Skeletal muscle satellite cell (primary cell): ENCODE measurements at regions not wholly inside any gene's neighbourhood (a gene's known extent, or its start where the extent isn't known, plus 50 kb on each side); places are given as distances from the start of the nearest gene placed in this dataset.

Experiments used
- H3K27me3 ChIP-seq: 2 replicates; pipeline ENCODE4 v1.7.0; 2013; ENCODE audit warnings: low read length; ENCODE audit not compliant: control insufficient read depth, insufficient read depth
- H3K36me3 ChIP-seq: 2 replicates; pipeline ENCODE4 v1.7.0; 2013; ENCODE audit warnings: mild to moderate bottlenecking, control low read depth, low read length; ENCODE audit not compliant: insufficient read depth
- H3K4me1 ChIP-seq: 2 replicates; pipeline ENCODE4 v1.7.0; 2013; ENCODE audit warnings: low read length; ENCODE audit not compliant: control insufficient read depth, insufficient read depth
- H3K4me2 ChIP-seq: 2 replicates; pipeline ENCODE4 v1.7.0; 2013; ENCODE audit warnings: mild to moderate bottlenecking, low read length
- H3K4me3 ChIP-seq: 2 replicates; pipeline ENCODE4 v1.7.0; 2013; ENCODE audit warnings: low read length
- H3K9ac ChIP-seq: 2 replicates; pipeline ENCODE4 v1.7.0; 2013; ENCODE audit warnings: mild to moderate bottlenecking, low read depth, low read length, moderate library complexity
- H3K9me3 ChIP-seq: replicated peaks from 2 replicates; pipeline ENCODE4 v1.7.0; 2013; ENCODE audit warnings: mild to moderate bottlenecking, control low read depth, low read length

GRCh38 chr4:30605616-30606190 is 114.5 kb upstream of the PCDH7 start:
- Histone ChIP-seq H3K27me3 (no peaks in the 10 kb centered on the region), H3K4me1 (no peaks in the 10 kb centered on the region), H3K9ac (no peak overlapping the region), H3K9me3 (no peaks in the 10 kb centered on the region), H3K4me2 (no peak overlapping the region), H3K4me3 (no peak overlapping the region), H3K36me3 (no peaks in the 10 kb centered on the region)

DNA sequence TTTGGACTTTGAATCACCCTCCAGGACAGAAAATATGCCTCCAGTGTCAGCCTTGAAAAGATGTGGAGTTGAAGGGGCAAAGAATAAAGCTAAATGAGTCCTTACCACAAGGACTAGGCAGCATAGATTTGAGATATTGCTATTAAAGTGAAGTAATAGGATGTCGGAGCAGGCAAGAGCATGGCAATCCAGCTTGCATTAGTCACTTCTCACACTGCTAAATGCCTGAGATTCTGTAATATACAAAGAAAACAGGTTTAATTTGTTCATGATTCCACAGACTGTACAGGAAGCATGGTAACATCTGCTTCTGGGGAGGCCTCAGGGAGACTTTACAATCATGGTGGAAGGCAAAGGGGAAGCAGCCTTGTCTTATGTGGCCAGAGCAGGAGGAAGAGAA is 109.8 kb upstream of the PCDH7 start:
- Histone ChIP-seq H3K36me3 (no peaks in the 10 kb centered on the region), H3K4me1 (no peaks in the 10 kb centered on the region), H3K9ac (no peak overlapping the region), H3K4me3 (no peak overlapping the region), H3K4me2 (no peak overlapping the region), H3K27me3 (no peaks in the 10 kb centered on the region), H3K9me3 (no peaks in the 10 kb centered on the region)

GRCh38 chr4:30614771-30615170 is 105.4 kb upstream of the PCDH7 start:
- no peaks in the 10 kb centered on the region for H3K27me3 ChIP-seq
- no peaks in the 10 kb centered on the region for H3K9me3 ChIP-seq
- no peak overlapping the region for H3K4me2 ChIP-seq
- H3K4me3 ChIP-seq: no peak overlapping the region
- no peak overlapping the region for H3K9ac ChIP-seq
- no peaks in the 10 kb centered on the region for H3K36me3 ChIP-seq
- H3K4me1 ChIP-seq: peaks cover 1% of the 10 kb centered on the region

GRCh38 chr4:30616942-30617646 is 103.1 kb upstream of the PCDH7 start:
- Histone ChIP-seq H3K4me2 (no peak overlapping the region), H3K36me3 (no peaks in the 10 kb centered on the region), H3K9ac (no peak overlapping the region), H3K9me3 (no peaks in the 10 kb centered on the region), H3K4me1 (peaks cover 6% of the 10 kb centered on the region), H3K27me3 (no peaks in the 10 kb centered on the region), H3K4me3 (no peak overlapping the region)

DNA sequence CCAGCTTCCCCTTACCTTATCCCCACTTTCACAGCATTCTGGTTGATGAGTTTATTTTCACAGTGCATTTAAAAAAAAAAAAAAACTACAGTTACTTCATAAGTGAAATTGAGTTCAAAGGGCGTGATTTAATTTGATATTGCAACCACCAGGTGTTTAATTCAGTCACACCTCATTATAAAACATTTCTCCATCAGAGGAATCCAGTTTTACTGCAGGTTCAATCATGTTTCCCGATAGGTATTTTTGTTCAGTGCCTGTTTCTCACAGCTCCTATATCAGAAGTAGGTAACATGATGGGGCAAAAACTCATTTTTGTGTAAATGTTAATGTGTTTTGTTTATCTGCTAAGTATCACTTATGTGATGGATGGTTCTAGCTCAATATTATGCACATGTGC is 102.3 kb upstream of the PCDH7 start:
- Histone ChIP-seq H3K4me1 (peaks cover 6% of the 10 kb centered on the region), H3K4me2 (no peak overlapping the region), H3K4me3 (no peak overlapping the region), H3K9ac (no peak overlapping the region), H3K27me3 (no peaks in the 10 kb centered on the region), H3K9me3 (no peaks in the 10 kb centered on the region), H3K36me3 (no peaks in the 10 kb centered on the region)

GRCh38 chr4:30619679-30620078 is 100.5 kb upstream of the PCDH7 start:
- Histone ChIP-seq H3K27me3 (no peaks in the 10 kb centered on the region), H3K36me3 (no peaks in the 10 kb centered on the region), H3K9me3 (no peaks in the 10 kb centered on the region), H3K4me2 (no peak overlapping the region), H3K9ac (no peak overlapping the region), H3K4me3 (no peak overlapping the region), H3K4me1 (peaks cover 6% of the 10 kb centered on the region)

DNA sequence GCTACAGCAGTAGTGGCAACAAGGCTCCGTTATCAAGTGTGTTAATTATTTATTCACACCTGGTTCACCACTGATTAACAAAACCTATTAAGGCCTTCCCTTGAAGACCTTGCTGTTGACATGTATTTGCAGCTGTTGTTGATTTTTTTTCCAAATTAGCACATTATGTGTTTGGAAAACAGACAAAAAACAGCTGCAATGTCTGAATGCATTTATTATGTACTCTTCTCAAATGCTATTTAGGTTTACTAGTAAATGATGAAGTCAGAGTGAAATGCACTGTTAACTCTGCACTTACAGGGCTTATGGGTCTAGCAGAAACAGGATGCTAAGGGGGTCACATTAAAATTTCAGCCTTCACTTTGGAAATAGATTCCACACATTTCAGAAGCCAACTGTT is 99.5 kb upstream of the PCDH7 start:
- Histone ChIP-seq H3K9me3 (no peaks in the 10 kb centered on the region), H3K9ac (no peak overlapping the region), H3K36me3 (no peaks in the 10 kb centered on the region), H3K4me1 (peaks cover 6% of the 10 kb centered on the region), H3K4me2 (no peak overlapping the region), H3K4me3 (no peak overlapping the region), H3K27me3 (no peaks in the 10 kb centered on the region)

DNA sequence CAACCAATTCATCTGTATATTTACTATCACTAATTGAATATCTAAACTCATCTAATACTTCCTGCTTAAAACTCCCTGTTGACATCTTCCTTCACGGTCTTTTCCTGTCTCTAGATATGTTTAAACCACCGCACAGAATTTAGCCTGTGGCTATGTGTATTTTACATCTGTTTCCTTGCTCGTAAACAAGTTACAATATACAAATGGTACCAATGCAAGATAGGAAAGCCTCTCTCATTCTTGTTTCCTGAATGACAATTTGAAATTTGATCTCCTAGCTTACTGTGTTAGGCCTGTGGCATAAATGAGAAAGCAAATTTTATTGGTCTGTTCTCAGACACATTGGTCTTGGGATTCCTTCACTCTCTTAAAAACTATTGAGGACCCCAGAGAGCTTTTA is 89.7 kb upstream of the PCDH7 start:
- Histone ChIP-seq H3K4me3 (no peak overlapping the region), H3K4me1 (no peaks in the 10 kb centered on the region), H3K9ac (no peak overlapping the region), H3K36me3 (no peaks in the 10 kb centered on the region), H3K27me3 (no peaks in the 10 kb centered on the region), H3K4me2 (no peak overlapping the region), H3K9me3 (no peaks in the 10 kb centered on the region)

DNA sequence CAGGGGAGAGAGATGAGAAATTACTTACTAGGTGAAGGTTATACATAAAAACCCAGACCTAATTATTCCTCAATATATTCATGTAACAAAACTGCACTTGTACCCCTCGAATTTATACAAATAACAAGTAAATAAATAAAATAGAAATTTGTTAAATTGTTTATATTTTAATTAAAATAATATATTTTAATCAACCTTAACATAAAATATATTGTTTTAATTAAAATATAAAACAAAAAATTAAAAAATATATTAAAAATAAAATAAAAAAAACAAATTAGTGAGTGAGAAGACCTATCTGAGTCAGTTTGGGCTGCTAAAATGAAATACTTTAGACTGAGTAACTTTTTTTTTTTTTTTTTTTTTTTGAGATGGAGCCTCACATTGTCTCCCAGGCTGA is 87.4 kb upstream of the PCDH7 start:
- no peaks in the 10 kb centered on the region for H3K4me1 ChIP-seq
- H3K36me3 ChIP-seq: no peaks in the 10 kb centered on the region
- H3K27me3 ChIP-seq: no peaks in the 10 kb centered on the region
- no peak overlapping the region for H3K4me2 ChIP-seq
- H3K9me3 ChIP-seq: no peaks in the 10 kb centered on the region
- no peak overlapping the region for H3K9ac ChIP-seq
- no peak overlapping the region for H3K4me3 ChIP-seq

DNA sequence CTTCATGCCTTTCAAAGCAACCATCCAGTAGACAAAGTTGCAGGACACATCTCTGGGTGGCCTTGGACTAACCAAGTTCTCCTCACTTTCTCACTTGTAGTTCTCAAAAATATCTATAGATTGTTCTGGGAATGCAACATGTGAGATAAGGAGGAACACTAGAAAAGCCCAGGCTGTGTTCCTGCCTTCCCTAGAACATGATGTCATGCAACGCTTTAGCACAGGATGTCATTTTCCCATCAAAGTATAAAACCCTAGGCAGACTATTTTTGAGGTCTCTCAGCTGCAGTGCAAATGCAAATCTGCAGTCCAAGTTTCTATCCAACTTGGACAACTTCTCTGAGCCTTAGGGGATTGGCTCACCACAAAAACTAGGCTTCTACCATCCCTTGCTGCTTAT is 78.8 kb upstream of the PCDH7 start:
- no peak overlapping the region for H3K4me3 ChIP-seq
- H3K9me3 ChIP-seq: no peaks in the 10 kb centered on the region
- no peaks in the 10 kb centered on the region for H3K27me3 ChIP-seq
- H3K9ac ChIP-seq: no peak overlapping the region
- H3K4me1 ChIP-seq: no peaks in the 10 kb centered on the region
- no peak overlapping the region for H3K4me2 ChIP-seq
- no peaks in the 10 kb centered on the region for H3K36me3 ChIP-seq

GRCh38 chr4:30642567-30642966 is 77.6 kb upstream of the PCDH7 start:
- H3K9me3 ChIP-seq: no peaks in the 10 kb centered on the region
- no peak overlapping the region for H3K9ac ChIP-seq
- no peak overlapping the region for H3K4me2 ChIP-seq
- no peaks in the 10 kb centered on the region for H3K27me3 ChIP-seq
- H3K4me1 ChIP-seq: no peaks in the 10 kb centered on the region
- no peak overlapping the region for H3K4me3 ChIP-seq
- no peaks in the 10 kb centered on the region for H3K36me3 ChIP-seq

GRCh38 chr4:30653291-30653690 is 66.9 kb upstream of the PCDH7 start:
- Histone ChIP-seq H3K4me3 (no peak overlapping the region), H3K36me3 (no peaks in the 10 kb centered on the region), H3K9ac (no peak overlapping the region), H3K4me2 (no peak overlapping the region), H3K9me3 (no peaks in the 10 kb centered on the region), H3K27me3 (peaks cover 4% of the 10 kb centered on the region), H3K4me1 (no peaks in the 10 kb centered on the region)
